PC-9 (cell line): ENCODE measurements at regions not wholly inside any gene's neighbourhood (a gene's known extent, or its start where the extent isn't known, plus 50 kb on each side); places are given as distances from the start of the nearest gene placed in this dataset.
"Not testable (repeated sequence)": the region's sequence is repeated elsewhere in the genome, so short reads cannot be mapped to it uniquely, and the experiment has no call there.

Source experiments
- BruUV-seq: library from RNA; stranded (reverse); fragments of 400-500 nt; replicated peaks from 2 replicates; lab custom pipeline; 2021; lab: Mats Ljungman, UMichigan
- CTCF ChIA-PET: fragments of 300-600 bp; sonication (Branson Sonifier 250); formaldehyde crosslinking; loops from one replicate; lab custom pipeline; 2022; ENCODE audit warnings: antibody characterized with exemption; lab: Charles Lee
- POLR2A ChIA-PET: fragments of 300-600 bp; sonication (Branson Sonifier 250); formaldehyde crosslinking; loops from one replicate; lab custom pipeline; 2022; ENCODE audit warnings: antibody characterized with exemption; ENCODE audit not compliant: unreplicated experiment; lab: Charles Lee
- DNase-seq, 2 experiments: peaks; one replicate each; pipeline versions ENCODE4 v3.0.0 to v3.0.0-alpha.2; 2015 to 2022; ENCODE audit warnings: mixed read lengths in 1 of 2
- H2AFZ ChIP-seq: fragments of 200-600 bp; sonication (generic); 2 replicates; pipeline ENCODE4 v1.8.1; 2017; ENCODE audit warnings: antibody characterized with exemption
- H3F3A ChIP-seq: fragments of 200-600 bp; sonication (generic); 2 replicates; pipeline ENCODE4 v1.8.1; 2017; ENCODE audit warnings: antibody characterized with exemption, mild to moderate bottlenecking, low read depth; ENCODE audit not compliant: insufficient read depth
- H3K27ac ChIP-seq: fragments of 200-600 bp; sonication (generic); 2 replicates; pipeline ENCODE4 v1.6.1; 2016; ENCODE audit warnings: mixed run types
- H3K27me3 ChIP-seq: fragments of 200-600 bp; sonication (generic); 2 replicates; pipeline ENCODE4 v1.6.1; 2016; ENCODE audit warnings: low read depth, mixed run types; ENCODE audit not compliant: insufficient read depth
- H3K36me3 ChIP-seq: fragments of 200-600 bp; sonication (generic); 2 replicates; pipeline ENCODE4 v1.6.1; 2016; ENCODE audit warnings: low read depth, mixed run types
- H3K4me1 ChIP-seq: fragments of 200-600 bp; sonication (generic); replicated peaks from 2 replicates; pipeline ENCODE4 v1.6.1; 2016; ENCODE audit warnings: mixed run types; ENCODE audit not compliant: insufficient read depth
- H3K4me2 ChIP-seq: fragments of 200-600 bp; sonication (generic); 2 replicates; pipeline ENCODE4 v1.6.1; 2017; ENCODE audit warnings: mixed run types
- H3K4me3 ChIP-seq: fragments of 200-600 bp; sonication (generic); 2 replicates; pipeline ENCODE4 v1.6.1; 2016; ENCODE audit warnings: mixed run types
- H3K79me2 ChIP-seq: fragments of 200-600 bp; sonication (generic); 2 replicates; pipeline ENCODE4 v1.6.1; 2017; ENCODE audit warnings: low read depth, mixed run types
- H3K9me2 ChIP-seq: fragments of 200-600 bp; sonication (generic); 2 replicates; pipeline ENCODE4 v1.8.1; 2017; ENCODE audit warnings: mild to moderate bottlenecking; ENCODE audit not compliant: insufficient read depth
- H3K9me3 ChIP-seq: fragments of 200-600 bp; sonication (generic); 2 replicates; pipeline ENCODE4 v1.8.1; 2016; ENCODE audit warnings: low read depth; ENCODE audit not compliant: insufficient read depth
- H4K20me1 ChIP-seq: fragments of 200-600 bp; sonication (generic); 2 replicates; pipeline ENCODE4 v1.8.1; 2017; ENCODE audit not compliant: insufficient read depth
- EZH2 ChIP-seq: fragments of 200-600 bp; sonication (generic); IDR thresholded peaks from 2 replicates; pipeline ENCODE4 v1.8.0; 2017; ENCODE audit warnings: antibody characterized with exemption, low read depth
- intact Hi-C: fragments of 100-400 bp; cut with micrococcal nuclease; formaldehyde crosslinking; loops from one replicate; pipeline ENCODE4 v1.10.0; 2022; ENCODE audit not compliant: unreplicated experiment
- TF ChIP-seq, protein P1 (sequence below): fragments of 200-600 bp; sonication (generic); conservative IDR thresholded peaks from 2 replicates; pipeline ENCODE4 v1.6.1; 2017; ENCODE audit warnings: mixed run types, antibody characterized with exemption, mild to moderate bottlenecking, moderate library complexity

GRCh38 chr3:115317953-115318352 lies 170.9 kb upstream of the ZBTB20 start:
- H3K9me3 ChIP-seq, H3K4me2 ChIP-seq, DNase-seq, H3K79me2 ChIP-seq, H4K20me1 ChIP-seq, CTCF ChIA-PET, H3F3A ChIP-seq, H3K4me3 ChIP-seq, BruUV-seq, H3K4me1 ChIP-seq, H3K36me3 ChIP-seq, H3K9me2 ChIP-seq, intact Hi-C loops, H3K27ac ChIP-seq, H2AFZ ChIP-seq, H3K27me3 ChIP-seq, POLR2A ChIA-PET: not testable (repeated sequence)

GRCh38 chr3:115321400-115321805 lies 174.3 kb upstream of the ZBTB20 start:
- Histone ChIP-seq H3F3A (no peaks in the 10 kb centered on the region), H2AFZ (no peak overlapping the region), H3K9me2 (no peaks in the 10 kb centered on the region), H3K4me3 (no peak overlapping the region), H3K27ac (no peak overlapping the region), H3K79me2 (no peaks in the 10 kb centered on the region), H3K4me2 (no peak overlapping the region), H3K27me3 (no peaks in the 10 kb centered on the region), H3K9me3 (no peaks in the 10 kb centered on the region), H4K20me1 (no peaks in the 10 kb centered on the region), H3K36me3 (no peaks in the 10 kb centered on the region), H3K4me1 (0 out of 2 replicates have a peak, but pooled peaks cover 9% of the 10 kb centered on the region)
- POLR2A ChIA-PET = no interaction called here
- DNase-seq = no peak
- TF ChIP-seq, protein P1, sequence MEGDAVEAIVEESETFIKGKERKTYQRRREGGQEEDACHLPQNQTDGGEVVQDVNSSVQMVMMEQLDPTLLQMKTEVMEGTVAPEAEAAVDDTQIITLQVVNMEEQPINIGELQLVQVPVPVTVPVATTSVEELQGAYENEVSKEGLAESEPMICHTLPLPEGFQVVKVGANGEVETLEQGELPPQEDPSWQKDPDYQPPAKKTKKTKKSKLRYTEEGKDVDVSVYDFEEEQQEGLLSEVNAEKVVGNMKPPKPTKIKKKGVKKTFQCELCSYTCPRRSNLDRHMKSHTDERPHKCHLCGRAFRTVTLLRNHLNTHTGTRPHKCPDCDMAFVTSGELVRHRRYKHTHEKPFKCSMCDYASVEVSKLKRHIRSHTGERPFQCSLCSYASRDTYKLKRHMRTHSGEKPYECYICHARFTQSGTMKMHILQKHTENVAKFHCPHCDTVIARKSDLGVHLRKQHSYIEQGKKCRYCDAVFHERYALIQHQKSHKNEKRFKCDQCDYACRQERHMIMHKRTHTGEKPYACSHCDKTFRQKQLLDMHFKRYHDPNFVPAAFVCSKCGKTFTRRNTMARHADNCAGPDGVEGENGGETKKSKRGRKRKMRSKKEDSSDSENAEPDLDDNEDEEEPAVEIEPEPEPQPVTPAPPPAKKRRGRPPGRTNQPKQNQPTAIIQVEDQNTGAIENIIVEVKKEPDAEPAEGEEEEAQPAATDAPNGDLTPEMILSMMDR = no peak
- TF ChIP-seq EZH2 = no peak
- BruUV-seq = no TSS peak
- intact Hi-C loops = no loop called here
- CTCF ChIA-PET = no interaction called here

DNA sequence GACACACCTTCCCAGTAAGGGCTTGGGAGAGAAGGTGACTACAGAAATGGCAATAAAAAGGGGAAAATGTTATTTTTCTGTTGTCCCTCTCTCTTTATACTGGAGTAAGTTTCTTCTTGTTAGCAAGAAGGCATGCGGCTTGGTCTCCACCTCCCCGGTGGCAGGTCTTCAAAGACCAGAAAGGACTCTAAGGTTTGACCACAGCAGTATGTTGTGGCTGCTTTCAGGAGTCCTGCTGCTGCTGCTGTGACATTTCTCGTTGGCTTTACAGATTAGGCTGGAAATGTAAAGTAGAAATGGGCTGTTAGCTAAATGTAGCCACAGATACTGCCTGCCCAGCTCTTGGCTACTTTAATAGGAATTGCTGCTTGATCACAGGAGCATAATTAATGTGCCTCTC lies 175.8 kb upstream of the ZBTB20 start:
- DNase-seq = no peak
- CTCF ChIA-PET = interaction anchor here (0.6 kb wide), 1 partner anchor 1170 kb away, joined by 3 read pairs; no protein-coding TSS in a partner anchor
- BruUV-seq = no TSS peak
- H4K20me1 ChIP-seq = no peaks in the 10 kb centered on the region
- no peak overlapping the region for H3K4me2 ChIP-seq
- no peak overlapping the region for H3K4me3 ChIP-seq
- H3K27ac ChIP-seq = no peak overlapping the region
- POLR2A ChIA-PET = no interaction called here
- no peaks in the 10 kb centered on the region for H3K27me3 ChIP-seq
- TF ChIP-seq EZH2 = no peak
- TF ChIP-seq, protein P1 = no peak
- no peaks in the 10 kb centered on the region for H3K36me3 ChIP-seq
- H2AFZ ChIP-seq = no peak overlapping the region
- 0 out of 2 replicates have a peak, but pooled peaks cover 9% of the 10 kb centered on the region for H3K4me1 ChIP-seq
- intact Hi-C loops = no loop called here
- H3K9me3 ChIP-seq = no peaks in the 10 kb centered on the region
- H3K9me2 ChIP-seq = no peaks in the 10 kb centered on the region
- no peaks in the 10 kb centered on the region for H3K79me2 ChIP-seq
- H3F3A ChIP-seq = no peaks in the 10 kb centered on the region

DNA sequence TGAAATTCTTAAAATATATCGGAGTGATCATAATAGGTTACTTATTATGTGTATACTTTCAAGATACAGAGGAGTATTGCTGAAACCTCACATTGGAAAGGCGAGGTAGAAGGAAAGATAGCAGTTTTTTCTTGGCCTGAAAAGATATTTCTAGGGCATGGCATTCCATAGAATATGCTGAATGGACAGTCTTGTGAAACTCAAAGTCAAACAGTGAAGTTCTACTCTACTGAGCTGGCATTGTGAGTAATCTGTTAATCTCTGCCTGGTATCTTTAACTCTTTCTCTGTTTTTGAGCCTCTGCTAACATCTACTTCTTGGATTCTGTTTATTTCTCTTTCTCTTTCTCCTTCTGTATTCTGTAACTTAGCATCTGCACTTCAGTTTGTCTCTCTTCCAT lies 176.3 kb upstream of the ZBTB20 start:
- H3F3A ChIP-seq = no peaks in the 10 kb centered on the region
- ChIA-PET CTCF (no interaction called here), POLR2A (no interaction called here)
- no peak overlapping the region for H3K4me3 ChIP-seq
- no peak for TF ChIP-seq EZH2
- TF ChIP-seq, protein P1 = no peak
- H3K4me1 ChIP-seq = 0 out of 2 replicates have a peak, but pooled peaks cover 9% of the 10 kb centered on the region
- H3K9me3 ChIP-seq = no peaks in the 10 kb centered on the region
- H4K20me1 ChIP-seq = no peaks in the 10 kb centered on the region
- no peak for DNase-seq
- H3K79me2 ChIP-seq = no peaks in the 10 kb centered on the region
- no peak overlapping the region for H2AFZ ChIP-seq
- H3K9me2 ChIP-seq = no peaks in the 10 kb centered on the region
- no TSS peak for BruUV-seq
- H3K36me3 ChIP-seq = no peaks in the 10 kb centered on the region
- no peaks in the 10 kb centered on the region for H3K27me3 ChIP-seq
- intact Hi-C loops = no loop called here
- no peak overlapping the region for H3K4me2 ChIP-seq
- no peak overlapping the region for H3K27ac ChIP-seq
